Activated CD4-positive, alpha-beta memory T cell treated with anti-CD3 and anti-CD28 coated beads for 36 hours (primary cell): ENCODE measurements at regions not wholly inside any gene's neighbourhood (a gene's known extent, or its start where the extent isn't known, plus 50 kb on each side); places are given as distances from the start of the nearest gene placed in this dataset.
A peak's percentile ranks its signal among the peaks of the same experiment; 100 is the strongest.
"Not testable (repeated sequence)": the region's sequence is repeated elsewhere in the genome, so short reads cannot be mapped to it uniquely, and the experiment has no call there.

ENCODE experiments used
- CTCF ChIA-PET: fragments of 350-600 bp; sonication (Branson Sonifier 250); formaldehyde crosslinking; loops from one replicate; lab custom pipeline; 2021; ENCODE audit warnings: antibody characterized with exemption, inconsistent platforms; lab: Charles Lee
- POLR2A ChIA-PET: fragments of 350-600 bp; sonication (Branson Sonifier 250); formaldehyde crosslinking; loops from one replicate; lab custom pipeline; 2021; ENCODE audit warnings: antibody characterized with exemption; lab: Charles Lee
- DNase-seq: peaks from one replicate; pipeline ENCODE4 v3.0.0-alpha.2; 2020
- H3K27ac Mint-ChIP-seq: one replicate; pipeline ENCODE4 v1.8.0; 2021; ENCODE audit warnings: mixed read lengths
- H3K27me3 Mint-ChIP-seq: one replicate; pipeline ENCODE4 v1.8.0; 2021; ENCODE audit warnings: mixed read lengths
- H3K36me3 Mint-ChIP-seq: one replicate; pipeline ENCODE4 v1.8.0; 2021; ENCODE audit warnings: mixed read lengths
- H3K4me1 Mint-ChIP-seq: one replicate; pipeline ENCODE4 v1.8.0; 2021; ENCODE audit warnings: low read depth, mixed read lengths
- H3K4me3 Mint-ChIP-seq: one replicate; pipeline ENCODE4 v1.8.0; 2021; ENCODE audit warnings: mild to moderate bottlenecking, mixed read lengths
- H3K9me3 Mint-ChIP-seq: one replicate; pipeline ENCODE4 v1.8.0; 2021; ENCODE audit warnings: mixed read lengths
- intact Hi-C: fragments of 100-400 bp; cut with micrococcal nuclease; formaldehyde crosslinking; loops from one replicate; pipeline ENCODE4 v1.15.1; 2023

DNA sequence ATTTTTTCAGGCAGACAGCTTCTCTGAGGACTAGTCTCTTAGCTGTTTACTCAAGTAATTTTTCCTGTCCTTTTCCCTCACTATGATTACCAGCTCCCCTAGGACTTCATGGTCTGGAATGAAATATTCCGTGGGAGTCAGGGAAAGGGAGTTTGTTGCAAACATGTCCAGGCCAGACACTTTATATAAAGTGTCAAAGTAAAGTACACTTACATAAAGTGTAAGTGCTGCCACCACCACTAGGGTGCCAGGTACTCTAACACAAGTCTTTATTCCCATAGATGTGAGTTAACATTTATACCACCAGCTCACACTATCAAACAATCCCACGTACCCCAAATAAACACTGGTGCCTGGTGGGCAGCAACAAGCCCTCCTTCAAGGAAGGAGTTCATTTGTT is 179.8 kb downstream of the SNRPN start:
- CTCF ChIA-PET, result interaction anchor here (1.2 kb wide), 1 partner anchor 366 kb away, joined by 3 read pairs; no protein-coding TSS in a partner anchor
- intact Hi-C loops, result no loop called here
- POLR2A ChIA-PET, result no interaction called here
- Mint-ChIP-seq H3K36me3 (peaks cover 10% of the 10 kb centered on the region), H3K27me3 (no peaks in the 10 kb centered on the region), H3K4me3 (no peak overlapping the region), H3K27ac (no peak overlapping the region), H3K4me1 (no peaks in the 10 kb centered on the region), H3K9me3 (peaks cover 59% of the 10 kb centered on the region)
- DNase-seq, result no peak

- intact Hi-C loops, result loop anchor here (5.0 kb wide), 1 partner anchor 366 kb away; no protein-coding TSS in a partner anchor
- Mint-ChIP-seq H3K9me3 (peaks cover 68% of the 10 kb centered on the region), H3K27ac (no peak overlapping the region), H3K27me3 (no peaks in the 10 kb centered on the region), H3K4me3 (no peak overlapping the region), H3K36me3 (peaks cover 7% of the 10 kb centered on the region), H3K4me1 (no peaks in the 10 kb centered on the region)
- POLR2A ChIA-PET, result no interaction called here
- CTCF ChIA-PET, result no interaction called here
- no peak for DNase-seq
Measured at GRCh38 chr15:25136119-25136518, 181.3 kb downstream of the SNRPN start.

GRCh38 chr15:25137013-25137412 is 182.2 kb downstream of the SNRPN start:
- Mint-ChIP-seq H3K4me1 (no peaks in the 10 kb centered on the region), H3K4me3 (no peak overlapping the region), H3K27ac (no peak overlapping the region), H3K36me3 (peaks cover 3% of the 10 kb centered on the region), H3K27me3 (no peaks in the 10 kb centered on the region), H3K9me3 (peaks cover 70% of the 10 kb centered on the region)
- ChIA-PET CTCF (no interaction called here), POLR2A (no interaction called here)
- no peak for DNase-seq
- intact Hi-C loops, result loop anchor here (5.0 kb wide), 1 partner anchor 365 kb away; no protein-coding TSS in a partner anchor

DNA sequence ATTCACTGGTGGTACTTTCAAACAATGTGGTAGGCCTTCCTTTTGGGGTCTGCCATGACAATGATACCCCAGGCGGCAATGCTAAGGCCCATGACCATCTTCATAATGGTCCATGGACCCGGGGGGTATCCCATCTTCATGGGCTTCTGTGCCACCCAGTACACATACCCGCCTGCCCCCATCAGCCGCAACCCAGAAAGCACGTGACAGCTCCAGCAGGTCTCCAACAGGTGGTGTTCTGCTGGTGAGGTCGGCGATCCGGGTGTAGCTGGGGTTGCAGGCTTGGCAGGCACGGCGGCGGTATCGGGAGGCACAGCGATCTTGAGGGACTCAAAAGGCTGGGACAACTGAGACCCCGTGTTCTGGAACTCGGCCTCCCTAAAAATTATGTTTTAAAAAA is 214.5 kb downstream of the SNRPN start:
- no peak overlapping the region for H3K4me3 Mint-ChIP-seq
- peak; percentile 6 for DNase-seq
- no peaks in the 10 kb centered on the region for H3K27me3 Mint-ChIP-seq
- H3K4me1 Mint-ChIP-seq, result no peaks in the 10 kb centered on the region
- intact Hi-C loops, result no loop called here
- CTCF ChIA-PET, result no interaction called here
- peaks cover 6% of the 10 kb centered on the region for H3K36me3 Mint-ChIP-seq
- H3K9me3 Mint-ChIP-seq, result peaks cover 21% of the 10 kb centered on the region
- POLR2A ChIA-PET, result no interaction called here
- no peak overlapping the region for H3K27ac Mint-ChIP-seq

DNA sequence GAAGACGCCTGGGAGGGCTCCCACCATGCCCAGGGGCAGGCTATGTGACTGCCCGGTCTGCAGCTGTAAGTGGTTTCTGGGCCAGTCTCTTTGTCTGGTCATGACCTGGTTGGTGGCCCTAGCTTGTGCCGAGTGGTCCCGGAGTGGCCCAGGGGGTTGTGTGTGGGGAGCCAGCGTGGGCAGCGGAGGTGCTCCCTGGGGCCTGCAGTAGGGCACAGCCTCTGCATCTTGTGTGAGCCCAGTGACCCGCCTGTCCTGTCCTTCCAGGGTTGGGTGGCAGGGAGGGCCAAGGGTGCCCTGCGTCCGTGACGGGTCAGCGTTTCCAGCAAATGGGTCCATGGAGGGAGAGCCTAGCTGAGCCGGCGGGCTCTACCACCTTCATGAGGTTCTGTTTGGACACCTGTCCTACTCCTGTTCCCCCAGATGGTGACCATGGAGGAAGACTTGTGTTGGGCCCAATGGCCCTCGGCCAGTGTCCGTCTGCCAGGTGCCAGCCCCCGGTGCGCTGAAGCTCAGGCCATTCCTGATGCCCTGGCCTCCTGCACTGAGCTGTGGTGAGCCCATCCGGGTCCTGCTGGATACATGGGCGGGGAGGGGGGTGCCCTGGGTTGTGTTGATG is 215.4 kb downstream of the SNRPN start:
- Mint-ChIP-seq H3K36me3 (peaks cover 7% of the 10 kb centered on the region), H3K27me3 (no peaks in the 10 kb centered on the region), H3K9me3 (peaks cover 30% of the 10 kb centered on the region), H3K4me1 (no peaks in the 10 kb centered on the region), H3K27ac (no peak overlapping the region), H3K4me3 (no peak overlapping the region)
- intact Hi-C loops, result no loop called here
- ChIA-PET POLR2A (no interaction called here), CTCF (no interaction called here)
- DNase-seq, result no peak

GRCh38 chr15:25170781-25171110 is 216.0 kb downstream of the SNRPN start:
- peaks cover 7% of the 10 kb centered on the region for H3K36me3 Mint-ChIP-seq
- intact Hi-C loops, result no loop called here
- no peak overlapping the region for H3K4me3 Mint-ChIP-seq
- H3K27ac Mint-ChIP-seq, result no peak overlapping the region
- ChIA-PET POLR2A (no interaction called here), CTCF (no interaction called here)
- peaks cover 33% of the 10 kb centered on the region for H3K9me3 Mint-ChIP-seq
- no peaks in the 10 kb centered on the region for H3K4me1 Mint-ChIP-seq
- no peaks in the 10 kb centered on the region for H3K27me3 Mint-ChIP-seq
- no peak for DNase-seq

GRCh38 chr15:25171111-25171811 is 216.5 kb downstream of the SNRPN start:
- ChIA-PET POLR2A (no interaction called here), CTCF (no interaction called here)
- intact Hi-C loops, result no loop called here
- DNase-seq, result peak; percentile 3
- Mint-ChIP-seq H3K4me3 (no peak overlapping the region), H3K36me3 (peaks cover 7% of the 10 kb centered on the region), H3K9me3 (peaks cover 38% of the 10 kb centered on the region), H3K4me1 (no peaks in the 10 kb centered on the region), H3K27ac (no peak overlapping the region), H3K27me3 (no peaks in the 10 kb centered on the region)

DNA sequence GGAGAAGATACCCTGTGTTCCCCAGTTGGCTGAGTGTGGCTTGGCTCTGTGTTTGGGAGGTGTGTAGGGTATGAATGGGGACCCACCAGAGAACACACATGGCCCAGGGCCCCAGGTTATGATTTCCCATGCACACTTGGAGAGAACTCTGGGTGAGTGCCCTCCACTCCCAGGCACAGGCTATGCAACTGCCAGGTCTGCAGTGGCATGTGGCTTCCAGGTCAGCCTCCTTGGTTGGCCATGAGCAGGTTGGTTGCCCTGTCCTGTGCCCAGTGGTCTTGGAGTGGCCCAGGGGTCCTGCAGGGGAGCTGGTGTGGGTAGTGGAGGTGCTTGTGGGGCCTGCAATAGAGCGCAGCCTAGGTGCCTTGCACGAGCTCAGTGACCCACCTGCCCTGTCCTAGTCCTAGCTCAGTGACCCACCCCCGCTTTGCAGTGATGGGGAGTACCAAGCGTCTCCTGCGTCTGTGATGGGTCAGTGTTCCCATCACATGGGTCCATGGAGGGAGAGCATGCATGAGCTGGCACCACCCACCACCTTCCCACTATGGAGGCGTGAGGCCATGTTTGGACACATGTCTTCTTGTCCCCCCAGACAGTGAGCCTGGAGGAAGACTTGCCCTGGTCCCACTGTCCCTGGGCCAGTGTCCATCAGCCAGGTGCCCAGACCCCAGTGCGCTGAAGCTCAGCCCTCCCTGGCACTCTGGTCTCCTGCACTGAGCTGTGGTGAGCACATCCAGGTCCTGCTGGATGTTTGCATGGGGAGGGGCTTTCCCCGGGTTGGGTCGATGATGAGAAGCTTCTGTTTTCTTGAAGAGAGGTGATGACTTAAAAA is 217.3 kb downstream of the SNRPN start:
- Mint-ChIP-seq H3K27ac (no peak overlapping the region), H3K4me3 (no peak overlapping the region), H3K36me3 (peaks cover 7% of the 10 kb centered on the region), H3K27me3 (no peaks in the 10 kb centered on the region), H3K9me3 (peaks cover 40% of the 10 kb centered on the region), H3K4me1 (no peaks in the 10 kb centered on the region)
- POLR2A ChIA-PET, result no interaction called here
- intact Hi-C loops, result no loop called here
- peak; percentile 2 for DNase-seq
- CTCF ChIA-PET, result no interaction called here

DNA sequence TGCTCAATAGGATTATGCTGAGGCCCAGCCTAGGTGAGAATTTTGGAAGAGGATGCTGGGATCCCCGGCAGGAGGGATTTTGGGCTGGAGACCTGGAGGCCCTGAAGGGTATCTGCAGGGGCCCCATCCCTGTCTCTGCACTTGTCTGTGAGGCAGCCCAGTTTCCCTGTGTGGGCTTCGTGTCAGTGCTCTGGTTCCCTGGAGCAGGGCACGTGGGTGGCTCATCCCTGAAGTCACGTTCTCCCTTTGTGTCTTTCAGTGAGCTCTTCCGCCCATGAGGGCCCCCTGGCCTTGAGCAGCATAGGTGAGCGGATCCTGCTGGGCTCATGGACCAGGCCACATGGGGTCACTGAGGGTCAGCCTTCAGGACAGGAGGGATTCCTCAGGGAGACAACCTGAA is 217.9 kb downstream of the SNRPN start:
- peaks cover 40% of the 10 kb centered on the region for H3K9me3 Mint-ChIP-seq
- H3K27ac Mint-ChIP-seq, result no peak overlapping the region
- H3K4me1 Mint-ChIP-seq, result no peaks in the 10 kb centered on the region
- POLR2A ChIA-PET, result no interaction called here
- DNase-seq, result no peak
- CTCF ChIA-PET, result no interaction called here
- no peaks in the 10 kb centered on the region for H3K27me3 Mint-ChIP-seq
- H3K36me3 Mint-ChIP-seq, result peaks cover 7% of the 10 kb centered on the region
- H3K4me3 Mint-ChIP-seq, result no peak overlapping the region
- intact Hi-C loops, result no loop called here

DNA sequence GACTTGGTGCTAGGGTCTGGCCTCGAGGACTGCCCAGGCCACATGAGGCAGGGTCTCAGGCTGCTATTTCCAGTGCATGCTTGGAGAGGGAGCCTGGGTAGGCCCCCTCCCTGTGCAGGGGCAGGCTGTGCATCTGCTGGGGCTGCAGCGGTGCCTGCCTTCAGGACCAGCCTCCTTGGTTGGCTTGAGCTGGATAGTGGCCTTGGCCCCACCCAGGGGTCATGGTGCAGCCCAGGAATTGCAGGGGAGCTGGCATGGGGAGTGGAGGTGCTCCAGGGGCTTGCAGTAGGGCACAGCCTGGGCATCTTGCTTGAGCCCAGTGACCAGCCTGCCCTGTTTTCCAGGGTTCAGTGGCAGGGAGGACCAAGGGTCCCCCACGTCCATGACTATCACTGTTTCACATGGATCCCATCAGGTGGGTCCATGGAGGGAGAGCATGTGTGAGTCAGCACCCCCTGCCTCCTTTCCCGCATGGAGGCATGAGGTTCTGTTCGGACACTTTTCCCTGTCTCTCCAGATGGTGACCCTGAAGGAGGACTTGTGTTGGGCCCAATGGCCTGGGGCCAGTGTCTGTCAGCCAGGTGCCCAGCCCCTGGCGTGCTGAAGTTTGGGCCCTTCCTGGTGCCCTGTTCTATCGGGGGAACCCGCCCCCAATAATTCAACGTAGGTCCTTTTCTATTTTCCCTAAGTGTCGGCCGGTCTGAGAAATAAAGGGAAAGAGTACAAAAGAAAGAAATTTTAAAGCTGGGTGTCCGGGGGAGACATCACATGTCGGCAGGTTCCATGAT is 218.6 kb downstream of the SNRPN start:
- ChIA-PET CTCF (no interaction called here), POLR2A (no interaction called here)
- intact Hi-C loops, result no loop called here
- Mint-ChIP-seq H3K4me3 (no peak overlapping the region), H3K36me3 (peaks cover 7% of the 10 kb centered on the region), H3K9me3 (peaks cover 40% of the 10 kb centered on the region), H3K4me1 (no peaks in the 10 kb centered on the region), H3K27me3 (no peaks in the 10 kb centered on the region), H3K27ac (no peak overlapping the region)
- DNase-seq, result peak; percentile 4

DNA sequence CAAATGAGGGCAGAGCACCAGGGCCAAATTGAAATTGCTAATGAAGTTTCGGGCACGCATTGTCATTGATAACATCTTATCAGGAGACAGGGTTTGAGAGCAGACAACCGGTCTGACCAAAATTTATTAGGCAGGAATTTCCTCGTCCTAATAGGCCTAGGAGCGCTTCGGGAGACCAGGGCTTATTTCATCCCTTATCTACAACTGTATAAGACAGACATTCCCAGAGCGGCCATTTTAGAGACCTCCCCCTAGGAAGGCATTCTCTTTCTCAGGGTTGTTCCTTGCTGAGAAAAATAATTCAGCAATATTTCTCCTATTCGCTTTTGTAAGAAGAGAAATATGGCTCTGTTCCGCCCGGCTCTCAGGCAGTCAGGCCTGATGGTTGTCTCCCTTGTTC is 219.4 kb downstream of the SNRPN start:
- H3K36me3 Mint-ChIP-seq, H3K4me3 Mint-ChIP-seq, H3K27me3 Mint-ChIP-seq, CTCF ChIA-PET, intact Hi-C loops, H3K27ac Mint-ChIP-seq, H3K4me1 Mint-ChIP-seq, POLR2A ChIA-PET: not testable (repeated sequence)
- DNase-seq, result peak; percentile 3
- peaks cover 42% of the 10 kb centered on the region for H3K9me3 Mint-ChIP-seq
